K562 (cell line): ENCODE measurements at regions not wholly inside any gene's neighbourhood (a gene's known extent, or its start where the extent isn't known, plus 50 kb on each side); places are given as distances from the start of the nearest gene placed in this dataset.

Experiments used
- ATAC-seq: fragments of 200-7000 bp; cut with Tn5 transposase; 3 replicates; pipeline ENCODE4 v1.9.1; 2020; ENCODE audit warnings: moderate library complexity
- BruUV-seq: library from RNA; stranded (reverse); fragments of 400-500 nt; replicated peaks from 2 replicates; lab custom pipeline; 2021; lab: Mats Ljungman, UMichigan
- CTCF ChIA-PET: fragments of 300-600 bp; formaldehyde crosslinking; extraction: SDS; loops from one replicate; lab custom pipeline; 2021; ENCODE audit warnings: low intra/inter-chr PET ratio; lab: Yijun Ruan, JAX
- POLR2A ChIA-PET: fragments of 300-600, 350-650 bp; sonication (Branson Sonifier 250); formaldehyde crosslinking; extraction: SDS; loops from one replicate; lab custom pipeline; 2021; ENCODE audit warnings: antibody characterized with exemption, inconsistent platforms; lab: Yijun Ruan, JAX
- DNase-seq, 4 experiments: peaks; one replicate each; pipeline versions ENCODE4 v3.0.0 to v3.0.0-alpha.2; 2011 to 2018; ENCODE audit warnings: low spot score in 3 of 4, mixed read lengths in 3 of 4; ENCODE audit errors: extremely low read depth in 1 of 4
- FAIRE-seq: peaks from 2 replicates; lab custom pipeline; 2011; peaks lifted over from hg19 to GRCh38; lab: Jason Lieb, UNC
- H2AFZ ChIP-seq: 2 replicates; pipeline ENCODE4 v1.6.0; 2011; ENCODE audit warnings: low read depth, low read length, control low read depth, inconsistent platforms
- H3K27ac ChIP-seq: fragments of 200-600 bp; 3 replicates; pipeline ENCODE4 v1.8.0; 2011; ENCODE audit warnings: low read depth, mild to moderate bottlenecking, control low read depth, inconsistent platforms, low read length, moderate library complexity, mixed read lengths; ENCODE audit errors: extremely low read depth
- H3K27me3 ChIP-seq, 2 experiments: fragments of 300-600 bp in 1 of 2; 2 replicates in 1 of 2; 3 replicates in 1 of 2; pipeline versions ENCODE4 v1.6.0 to v1.8.0; 2011; ENCODE audit warnings: inconsistent platforms in 2 of 2, low read length in 2 of 2, mild to moderate bottlenecking in 1 of 2, mixed read lengths in 1 of 2, moderate library complexity in 1 of 2; ENCODE audit not compliant: control insufficient read depth in 2 of 2, insufficient read depth in 2 of 2
- H3K36me3 ChIP-seq: fragments of 300-600 bp; 3 replicates; pipeline ENCODE4 v1.8.0; 2011; ENCODE audit warnings: mild to moderate bottlenecking, low read length, inconsistent platforms; ENCODE audit not compliant: control insufficient read depth, insufficient read depth
- H3K4me1 ChIP-seq, 2 experiments: fragments of 200-600 bp in 1 of 2; replicated peaks in 1 of 2; 2 replicates in 1 of 2; 3 replicates in 1 of 2; pipeline versions ENCODE4 v1.5.1 to v1.8.0; 2011; ENCODE audit warnings: inconsistent platforms in 2 of 2, low read length in 2 of 2, mild to moderate bottlenecking in 1 of 2, mixed read lengths in 1 of 2, moderate library complexity in 1 of 2; ENCODE audit not compliant: control insufficient read depth in 2 of 2, insufficient read depth in 2 of 2
- H3K4me2 ChIP-seq: 2 replicates; pipeline ENCODE4 v1.6.1; 2011; ENCODE audit warnings: low read length, control low read depth, inconsistent platforms, mixed read lengths; ENCODE audit not compliant: insufficient read depth
- H3K4me3 ChIP-seq: fragments of 200-600 bp; sonication (generic), shearing (Covaris generic); 2 replicates; pipeline ENCODE4 v1.5.1; 2016; ENCODE audit warnings: control low read depth, inconsistent platforms
- H3K79me2 ChIP-seq: fragments of 200-600 bp; 3 replicates; pipeline ENCODE4 v1.8.0; 2011; ENCODE audit warnings: low read length, inconsistent platforms; ENCODE audit not compliant: control insufficient read depth, insufficient read depth
- H3K9ac ChIP-seq, 2 experiments: 2 replicates each; pipeline versions ENCODE4 v1.6.0 to v1.6.1; 2011; ENCODE audit warnings: low read depth in 2 of 2, low read length in 2 of 2, control low read depth in 1 of 2, inconsistent platforms in 1 of 2, mild to moderate bottlenecking in 1 of 2, mixed read lengths in 1 of 2; ENCODE audit not compliant: insufficient read depth in 1 of 2
- H3K9me1 ChIP-seq: one replicate; pipeline ENCODE4 v1.6.0; 2011; ENCODE audit warnings: inconsistent platforms, mild to moderate bottlenecking, low read length, moderate library complexity; ENCODE audit not compliant: control insufficient read depth, insufficient read depth
- H3K9me3 ChIP-seq: replicated peaks from 2 replicates; pipeline ENCODE4 v1.5.1; 2011; ENCODE audit warnings: low read depth, low read length, inconsistent platforms; ENCODE audit not compliant: control insufficient read depth, insufficient read depth
- H4K20me1 ChIP-seq: replicated peaks from 2 replicates; pipeline ENCODE4 v1.6.1; 2011; ENCODE audit warnings: low read length, inconsistent platforms, mixed read lengths; ENCODE audit not compliant: control insufficient read depth, insufficient read depth
- NFIC ChIP-seq: fragments of 450-650 bp; IDR thresholded peaks from 2 replicates; pipeline ENCODE4 v1.6.1; 2017; ENCODE audit warnings: mild to moderate bottlenecking, inconsistent platforms
- ZFX ChIP-seq: sonication (generic); formaldehyde crosslinking; IDR thresholded peaks from 2 replicates; pipeline ENCODE4 v1.8.0; 2022; ENCODE audit warnings: mild to moderate bottlenecking, missing genetic modification reagents, moderate library complexity
- WGBS: fragments of 100-300 bp; shearing (Covaris generic); methylation state at CpG from one replicate; pipeline ENCODE4 v1.1.6; 2016; ENCODE audit warnings: low coverage, mixed read lengths; ENCODE audit not compliant: insufficient coverage; ENCODE audit errors: missing lambda C conversion rate; 5-methylcytosine and 5-hydroxymethylcytosine counted together
- in situ Hi-C: fragments of 300-500 bp; cut with MboI; formaldehyde crosslinking; loops from 4 replicates; pipeline ENCODE4 v1.15.0; 2018; ENCODE audit warnings: inconsistent platforms, mixed read lengths
- intact Hi-C: fragments of 100-400 bp; cut with micrococcal nuclease; formaldehyde crosslinking; loops from 2 replicates; pipeline ENCODE4 v1.14.2; 2022
- TF ChIP-seq, protein P1 (sequence below), 2 experiments: IDR thresholded peaks in 1 of 2; conservative IDR thresholded peaks in 1 of 2; 2 replicates each; pipeline ENCODE4 v1.6.1; 2016; ENCODE audit warnings: low read depth in 2 of 2, mild to moderate bottlenecking in 1 of 2, missing compliant biosample characterization in 1 of 2, missing genetic modification characterization in 1 of 2, moderate library complexity in 1 of 2

DNA sequence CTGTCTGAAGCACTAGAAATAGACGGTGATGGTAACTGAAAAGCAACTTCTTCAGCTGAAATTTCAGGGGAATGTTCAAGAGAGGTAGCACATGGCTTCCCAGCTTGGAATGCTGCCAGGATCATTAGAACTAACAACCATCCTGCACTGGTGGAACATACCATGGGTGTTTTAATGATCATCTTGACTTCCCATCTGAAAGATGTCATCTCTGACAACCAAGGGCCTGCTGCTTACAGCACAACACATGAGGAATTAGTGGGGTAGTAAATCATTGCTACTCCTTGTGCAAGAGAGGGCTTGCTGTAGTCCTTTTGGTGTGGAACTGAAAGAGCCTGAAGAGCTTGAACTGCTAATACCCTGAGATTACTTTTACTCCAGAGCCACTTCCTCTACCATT, 853.7 kb downstream of the MCTP2 start:
- Histone ChIP-seq H3K9ac (no peak overlapping the region), H3K27ac (no peak overlapping the region), H3K4me3 (no peak overlapping the region), H4K20me1 (no peaks in the 10 kb centered on the region), H2AFZ (no peak overlapping the region), H3K9me1 (no peaks in the 10 kb centered on the region), H3K79me2 (no peaks in the 10 kb centered on the region), H3K27me3 (no peaks in the 10 kb centered on the region), H3K4me2 (no peak overlapping the region), H3K36me3 (no peaks in the 10 kb centered on the region), H3K9me3 (no peaks in the 10 kb centered on the region), H3K4me1 (no peaks in the 10 kb centered on the region; a peak in 1 of 5 replicates)
- TF ChIP-seq ZFX (CRISPR knock-in tag) (no peak), NFIC (peak; percentile 39; the same call in 1 of the 2 replicates)
- TF ChIP-seq, protein P1, sequence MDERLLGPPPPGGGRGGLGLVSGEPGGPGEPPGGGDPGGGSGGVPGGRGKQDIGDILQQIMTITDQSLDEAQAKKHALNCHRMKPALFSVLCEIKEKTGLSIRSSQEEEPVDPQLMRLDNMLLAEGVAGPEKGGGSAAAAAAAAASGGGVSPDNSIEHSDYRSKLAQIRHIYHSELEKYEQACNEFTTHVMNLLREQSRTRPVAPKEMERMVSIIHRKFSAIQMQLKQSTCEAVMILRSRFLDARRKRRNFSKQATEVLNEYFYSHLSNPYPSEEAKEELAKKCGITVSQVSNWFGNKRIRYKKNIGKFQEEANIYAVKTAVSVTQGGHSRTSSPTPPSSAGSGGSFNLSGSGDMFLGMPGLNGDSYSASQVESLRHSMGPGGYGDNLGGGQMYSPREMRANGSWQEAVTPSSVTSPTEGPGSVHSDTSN (CRISPR knock-in tag; IDR thresholded peaks at IDR 0.05; ENCODE audit: low read depth): no peak
- TF ChIP-seq, protein P1 (tag; conservative IDR thresholded peaks at IDR 0.05; ENCODE audit: low read depth): peak; percentile 64
- 35% methylated on average over 1 of the region's 1 CpG for WGBS
- intact Hi-C loops: no loop called here
- no TSS peak for BruUV-seq
- in situ Hi-C loops: no loop called here
- ATAC-seq (no peak), DNase-seq (no peak), FAIRE-seq (no peak)
- ChIA-PET CTCF (no interaction called here), POLR2A (no interaction called here)
